Fibroblast of lung (primary cell): ENCODE measurements at regions not wholly inside any gene's neighbourhood (a gene's known extent, or its start where the extent isn't known, plus 50 kb on each side); places are given as distances from the start of the nearest gene placed in this dataset.

Experiments
- CTCF ChIP-seq, 2 donors: IDR thresholded peaks in 1 of 2; conservative IDR thresholded peaks in 1 of 2; 1 replicate in 1 of 2; 2 replicates in 1 of 2; pipeline ENCODE4 v1.5.1; 2011 to 2012; ENCODE audit warnings: low read length in 2 of 2, control low read depth in 1 of 2, inconsistent platforms in 1 of 2, low read depth in 1 of 2, mild to moderate bottlenecking in 1 of 2
- EZH2 ChIP-seq: IDR thresholded peaks from 2 replicates; pipeline ENCODE4 v1.5.1; 2012; ENCODE audit warnings: low read length, control low read depth, mild to moderate bottlenecking; ENCODE audit errors: missing control alignments

- TF ChIP-seq CTCF (conservative IDR thresholded peaks at IDR 0.05 in 1 of 2, IDR thresholded peaks at IDR 0.05 in 1 of 2; ENCODE audit: low read depth in 1 of 2, low read length in 2 of 2): no peak
- TF ChIP-seq EZH2: no peak
These were observed 185.9 kb upstream of the ANKRD28 start for GRCh38 chr3:15983693-15984092.
